HepG2 (cell line): ENCODE measurements at regions not wholly inside any gene's neighbourhood (a gene's known extent, or its start where the extent isn't known, plus 50 kb on each side); places are given as distances from the start of the nearest gene placed in this dataset.

Source experiments
- AKAP8 ChIP-seq: sonication (generic); formaldehyde crosslinking; IDR thresholded peaks from 2 replicates; pipeline ENCODE4 v1.5.1; 2020; ENCODE audit warnings: mild to moderate bottlenecking, missing genetic modification reagents
- EZH2 ChIP-seq: conservative IDR thresholded peaks from 2 replicates; pipeline ENCODE4 v1.6.1; 2012; ENCODE audit warnings: mild to moderate bottlenecking, low read depth, low read length, moderate library complexity
- MAFK ChIP-seq, 2 experiments: IDR thresholded peaks in 1 of 2; conservative IDR thresholded peaks in 1 of 2; 2 replicates each; pipeline ENCODE4 v1.6.1; 2011; ENCODE audit warnings: improper control_type of control experiment in 2 of 2, low read length in 2 of 2
- RAD21 ChIP-seq: fragments of 450-650 bp; formaldehyde crosslinking; IDR thresholded peaks from 2 replicates; pipeline ENCODE4 v1.5.0; 2020; ENCODE audit warnings: mild to moderate bottlenecking
- USF2 ChIP-seq, 2 experiments: sonication (generic) in 1 of 2; formaldehyde crosslinking in 1 of 2; IDR thresholded peaks; 2 replicates each; pipeline versions ENCODE4 v1.5.1 to v1.6.1; 2011 to 2020; ENCODE audit warnings: borderline replicate concordance in 1 of 2, low read depth in 1 of 2, low read length in 1 of 2, mild to moderate bottlenecking in 1 of 2, missing genetic modification reagents in 1 of 2, moderate library complexity in 1 of 2
- ZNF274 ChIP-seq: sonication (generic); formaldehyde crosslinking; IDR thresholded peaks from 2 replicates; pipeline ENCODE4 v1.5.1; 2020; ENCODE audit warnings: mild to moderate bottlenecking, missing genetic modification reagents
- ZNF609 ChIP-seq: sonication (generic); formaldehyde crosslinking; IDR thresholded peaks from 2 replicates; pipeline ENCODE4 v1.4.0; 2020; ENCODE audit warnings: mild to moderate bottlenecking, missing genetic modification reagents, borderline replicate concordance
- TF ChIP-seq, protein P1 (sequence below): IDR thresholded peaks from 2 replicates; pipeline ENCODE4 v1.6.1; 2012; ENCODE audit warnings: inconsistent platforms

DNA sequence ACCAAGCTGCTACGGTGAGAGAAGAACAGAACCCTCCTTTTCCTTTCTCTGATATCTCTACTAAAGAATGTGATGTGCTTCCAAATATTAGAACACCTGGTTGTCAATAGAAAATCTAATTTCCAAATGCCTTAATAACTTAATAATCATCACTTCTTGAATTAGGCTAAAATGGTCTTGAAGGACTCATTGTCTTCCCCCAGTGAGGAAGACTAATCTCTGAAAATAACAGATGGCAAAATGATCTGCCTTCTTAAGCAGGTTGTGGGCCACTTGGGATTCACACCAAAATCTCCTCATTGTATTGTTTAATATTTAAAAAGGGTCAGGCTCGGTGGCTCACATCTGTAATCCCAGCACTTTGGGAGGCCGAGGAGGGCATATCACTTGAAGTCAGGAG is 805.9 kb upstream of the AUTS2 start:
- TF ChIP-seq ZNF609 (CRISPR knock-in tag) (no peak), AKAP8 (CRISPR knock-in tag) (no peak), ZNF274 (CRISPR knock-in tag) (no peak), USF2 (IDR thresholded peaks at IDR 0.05; ENCODE audit: low read depth, low read length) (no peak), USF2 (CRISPR knock-in tag; IDR thresholded peaks at IDR 0.05; ENCODE audit: borderline replicate concordance) (no peak), EZH2 (no peak), RAD21 (CRISPR knock-in tag) (no peak), MAFK (conservative IDR thresholded peaks at IDR 0.05 in 1 of 2, IDR thresholded peaks at IDR 0.05 in 1 of 2; ENCODE audit: low read length in 2 of 2) (no peak)
- TF ChIP-seq, protein P1, sequence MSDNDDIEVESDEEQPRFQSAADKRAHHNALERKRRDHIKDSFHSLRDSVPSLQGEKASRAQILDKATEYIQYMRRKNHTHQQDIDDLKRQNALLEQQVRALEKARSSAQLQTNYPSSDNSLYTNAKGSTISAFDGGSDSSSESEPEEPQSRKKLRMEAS = no peak
